GM18861 (cell line): ENCODE measurements at regions not wholly inside any gene's neighbourhood (a gene's known extent, or its start where the extent isn't known, plus 50 kb on each side); places are given as distances from the start of the nearest gene placed in this dataset.
A peak's percentile ranks its signal among the peaks of the same experiment; 100 is the strongest.

Experiments used
- ATAC-seq: cut with Tn5 transposase; IDR thresholded peaks from one replicate; pipeline ENCODE4 v1.9.1; 2021; ENCODE audit not compliant: unreplicated experiment

GRCh38 chr3:181457190-181457589 lies 254.5 kb upstream of the SOX2 start:
- ATAC-seq: no peak

DNA sequence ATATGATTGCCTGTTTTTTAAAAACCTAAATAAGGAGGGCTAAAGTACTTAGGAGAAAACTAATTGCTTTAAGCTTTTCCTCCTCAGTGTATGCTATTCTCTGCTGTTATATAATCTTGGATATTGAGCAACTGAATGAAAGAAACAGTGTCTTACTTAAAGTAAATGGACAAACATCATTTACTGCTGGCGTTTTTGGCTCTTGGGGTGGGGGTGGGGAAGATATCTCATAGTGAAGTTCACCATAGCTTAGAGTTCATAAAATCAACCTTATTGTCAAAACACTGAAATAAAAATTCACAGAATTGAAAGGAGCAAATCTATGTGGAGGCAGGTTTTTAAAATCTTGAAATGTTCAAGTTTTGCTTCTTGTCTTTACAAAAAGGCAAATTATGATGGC lies 256.4 kb upstream of the SOX2 start:
- ATAC-seq: no peak

DNA sequence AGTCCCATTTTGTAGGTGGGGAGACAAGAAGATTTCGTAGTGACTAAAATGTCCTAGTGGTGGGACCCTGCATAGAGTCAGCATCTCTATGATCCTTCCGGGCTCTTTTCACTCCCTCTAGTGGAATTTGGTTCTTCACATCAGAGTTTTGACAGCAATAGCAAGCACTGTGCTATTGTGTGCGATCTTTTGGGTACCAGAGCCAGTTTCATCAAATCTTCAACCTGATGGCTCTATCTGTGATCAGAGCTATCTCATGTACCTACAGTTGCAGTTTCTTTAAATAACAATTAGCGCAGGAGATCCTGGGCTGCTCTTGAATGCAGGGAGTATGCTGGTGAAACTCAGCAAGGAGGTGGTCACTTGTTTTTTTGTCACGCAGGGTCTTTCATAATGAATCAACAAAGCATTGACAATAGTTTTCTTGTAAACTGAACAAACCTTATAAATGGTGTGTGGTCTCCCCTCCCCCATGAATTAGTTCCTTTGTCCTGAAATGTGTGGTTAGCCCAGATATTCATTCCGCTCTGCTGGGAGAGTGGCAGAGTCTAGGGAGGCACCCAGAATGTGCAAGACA lies 257.2 kb upstream of the SOX2 start:
- ATAC-seq: no peak

- ATAC-seq: no peak
Observed at GRCh38 chr3:181446741-181447140, 265.0 kb upstream of the SOX2 start.

GRCh38 chr3:181442066-181442465 lies 269.7 kb upstream of the SOX2 start:
- ATAC-seq: no peak

- no peak for ATAC-seq
Observed at GRCh38 chr3:181432992-181433391, 278.7 kb upstream of the SOX2 start.

GRCh38 chr3:181431748-181432147 lies 280.0 kb upstream of the SOX2 start:
- no peak for ATAC-seq

GRCh38 chr3:181425074-181425473 lies 286.7 kb upstream of the SOX2 start:
- ATAC-seq: no peak

DNA sequence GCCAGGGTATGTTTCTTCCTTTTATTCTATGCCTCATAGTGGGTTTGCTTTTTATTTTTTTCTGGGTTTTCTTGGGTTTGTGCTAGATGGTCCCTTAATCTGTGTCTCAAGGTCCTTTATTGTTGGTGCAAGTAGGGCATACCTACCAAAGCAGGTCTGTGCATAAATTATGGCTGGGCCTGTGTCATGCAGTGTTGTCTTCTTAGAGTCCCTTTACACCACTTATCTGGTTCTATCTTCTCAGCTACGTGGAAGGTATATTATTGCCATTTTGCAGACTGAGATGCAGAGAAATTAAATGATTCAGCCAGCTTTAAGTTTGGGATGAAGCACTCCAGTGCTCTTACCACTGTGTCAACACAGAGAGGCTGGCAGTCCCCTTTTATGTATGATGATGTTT lies 293.5 kb upstream of the SOX2 start:
- ATAC-seq: no peak

DNA sequence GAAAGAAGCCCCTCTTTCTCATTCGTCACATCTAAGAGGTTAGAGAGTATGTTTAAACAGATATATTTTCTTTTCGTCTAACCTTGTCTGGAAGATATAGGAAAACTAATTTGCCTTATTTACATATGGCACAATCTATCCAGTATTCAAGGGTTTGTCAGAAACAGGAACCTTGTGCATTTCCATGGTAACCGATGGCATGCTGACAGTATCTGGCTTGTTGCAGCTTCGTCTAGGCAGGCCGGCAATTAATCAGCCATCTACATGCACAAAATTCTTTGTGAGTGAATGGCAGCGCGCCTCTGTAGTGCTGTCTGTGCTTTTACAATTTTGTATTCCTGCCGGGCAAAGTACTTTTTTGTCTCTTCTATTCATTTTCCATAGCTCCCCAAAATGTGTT lies 294.0 kb upstream of the SOX2 start:
- no peak for ATAC-seq

DNA sequence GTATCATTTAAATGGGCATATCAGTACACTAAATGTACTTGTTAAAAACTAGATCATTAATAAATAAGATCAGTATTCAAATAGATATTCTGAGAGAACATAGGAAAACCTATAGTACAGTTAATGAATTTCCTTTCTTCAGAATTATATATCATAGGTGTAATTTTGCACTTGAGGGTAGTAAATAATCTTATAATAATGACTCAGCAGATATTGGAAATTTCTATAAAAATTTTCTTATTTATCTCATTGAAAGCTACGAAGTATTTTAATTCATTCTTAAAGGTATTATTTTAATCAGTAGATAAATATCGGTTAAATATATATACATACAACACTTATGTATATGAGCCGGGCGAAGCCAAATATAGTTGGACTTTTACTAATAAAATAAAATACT lies 300.9 kb upstream of the SOX2 start:
- ATAC-seq: no peak

GRCh38 chr3:181403876-181404660 lies 307.7 kb upstream of the SOX2 start:
- ATAC-seq: no peak

GRCh38 chr3:181402347-181402746 lies 309.4 kb upstream of the SOX2 start:
- no peak for ATAC-seq

- ATAC-seq: no peak
Observed at GRCh38 chr3:181384970-181385369, 326.8 kb upstream of the SOX2 start.

DNA sequence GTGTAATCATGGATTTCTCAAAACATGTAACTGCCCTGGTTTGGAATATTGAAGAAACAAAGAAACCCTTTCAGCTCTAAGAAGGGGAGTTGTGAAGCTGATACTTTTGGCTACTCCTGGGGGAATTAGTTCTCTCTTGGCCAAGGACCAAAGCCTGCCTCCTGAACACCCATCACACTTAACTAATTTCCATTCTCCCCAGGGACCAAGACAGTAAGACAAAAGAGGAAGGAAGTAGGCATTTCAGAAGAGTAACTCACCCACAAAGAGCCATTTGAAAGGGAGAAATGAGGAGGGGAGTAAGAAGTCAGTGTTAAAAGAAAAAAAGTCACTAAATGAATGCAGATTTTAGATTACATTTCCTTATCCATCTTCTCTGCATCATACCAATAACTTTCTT lies 328.0 kb upstream of the SOX2 start:
- ATAC-seq: no peak

DNA sequence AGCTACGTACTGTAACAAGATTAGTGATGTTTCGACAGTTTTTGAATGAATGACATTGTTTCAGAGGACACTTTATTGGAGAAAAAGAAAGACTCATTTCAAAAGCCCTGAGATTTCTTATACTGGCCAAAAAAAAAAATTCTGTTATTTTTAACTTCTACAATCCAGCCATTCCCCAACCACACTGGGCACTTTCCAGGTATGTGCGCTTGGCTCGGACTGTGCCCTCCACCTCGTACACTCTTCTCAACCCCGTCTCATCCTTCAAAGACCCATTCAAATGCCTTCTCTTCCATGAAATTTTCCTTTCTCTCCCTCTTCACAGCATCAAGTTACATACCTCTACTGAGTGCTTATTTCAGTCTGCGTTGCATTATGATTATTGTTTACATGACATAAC lies 328.5 kb upstream of the SOX2 start:
- ATAC-seq: no peak

GRCh38 chr3:181382656-181383055 lies 329.1 kb upstream of the SOX2 start:
- ATAC-seq: no peak

DNA sequence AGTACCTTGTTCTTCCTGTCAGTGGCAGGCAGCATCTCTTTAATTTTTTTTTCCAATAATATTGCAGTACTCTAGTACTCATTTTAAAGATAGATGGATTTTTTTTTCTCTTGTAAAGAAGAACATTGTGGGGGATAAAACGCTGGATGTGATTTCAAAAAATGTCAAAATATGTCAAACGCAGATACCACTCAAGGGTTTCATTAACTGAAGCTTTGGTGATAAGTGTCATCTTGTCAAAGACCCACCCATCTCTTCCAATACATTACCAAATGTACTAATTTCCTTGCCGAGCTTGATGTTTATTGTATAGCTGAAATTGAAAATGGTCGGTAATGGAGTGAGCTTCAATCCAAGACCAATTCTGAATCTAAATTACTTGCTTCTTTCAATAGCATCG lies 332.4 kb upstream of the SOX2 start:
- no peak for ATAC-seq

DNA sequence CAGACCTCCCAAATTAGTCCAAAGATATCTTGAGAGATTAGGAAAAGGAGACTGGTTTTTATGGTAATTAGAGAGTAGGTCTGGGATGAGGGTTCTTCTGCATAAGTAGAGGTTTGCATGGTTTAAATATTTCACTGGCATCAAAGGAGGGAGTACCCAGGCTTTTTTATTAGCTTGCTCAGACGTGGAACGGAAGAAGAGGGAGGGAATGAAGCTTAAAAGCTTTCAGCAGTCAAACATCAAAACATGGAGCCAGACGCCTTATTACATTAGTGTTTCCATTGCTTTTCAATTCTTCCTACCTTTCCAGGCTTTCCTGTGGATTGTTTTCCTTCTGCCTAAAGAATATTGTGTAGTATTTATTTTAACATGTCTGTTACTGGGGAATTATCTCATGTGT lies 342.1 kb upstream of the SOX2 start:
- no peak for ATAC-seq

DNA sequence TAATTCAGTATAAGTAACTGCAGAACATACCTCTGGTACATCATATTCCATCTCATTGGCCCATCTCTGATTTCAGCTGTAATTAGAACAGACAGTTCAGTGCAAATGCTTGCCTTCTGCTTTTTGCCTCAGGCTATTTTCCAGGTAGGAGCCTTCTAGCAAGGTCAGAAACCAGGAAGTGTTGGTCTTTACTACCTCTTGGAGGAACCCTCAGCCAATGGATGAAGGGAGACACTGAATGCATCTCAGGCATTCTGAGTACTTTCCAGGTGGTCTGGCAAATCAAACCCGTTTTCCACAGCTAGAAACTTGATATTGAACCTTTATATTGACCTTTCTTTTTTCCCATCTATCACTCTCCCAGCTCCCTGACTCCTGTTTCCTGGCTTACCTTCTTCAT lies 348.5 kb upstream of the SOX2 start:
- ATAC-seq: no peak

DNA sequence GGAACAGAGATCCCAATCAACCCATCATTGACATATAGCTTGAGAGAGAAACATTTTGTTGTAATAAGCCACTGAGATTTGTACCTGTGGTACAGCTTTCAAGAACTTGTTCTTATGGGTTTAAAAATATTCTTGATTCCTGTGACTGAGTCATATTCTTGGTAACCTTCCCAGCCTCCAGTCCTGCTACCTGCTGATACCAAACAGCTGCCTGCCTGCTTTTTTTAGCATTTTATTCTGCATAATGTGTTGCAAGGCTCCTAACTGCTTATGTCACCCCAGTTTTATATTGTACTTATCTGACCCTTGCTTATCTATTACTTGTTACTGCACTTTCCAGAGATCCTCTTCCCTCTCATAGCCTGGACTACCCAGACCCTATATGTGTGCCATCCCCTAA lies 349.3 kb upstream of the SOX2 start:
- ATAC-seq: no peak

- ATAC-seq: peak; percentile 53
Observed at GRCh38 chr3:181358562-181358961, 353.2 kb upstream of the SOX2 start.

GRCh38 chr3:181358060-181358459 lies 353.7 kb upstream of the SOX2 start:
- ATAC-seq: no peak
